Progenitor cell of endocrine pancreas (in vitro differentiated cells): ENCODE measurements at regions not wholly inside any gene's neighbourhood (a gene's known extent, or its start where the extent isn't known, plus 50 kb on each side); places are given as distances from the start of the nearest gene placed in this dataset.

Experiments
- DNase-seq: peaks from one replicate; pipeline ENCODE4 v3.0.0; 2021; ENCODE audit warnings: low spot score; ENCODE audit not compliant: unreplicated experiment
- H3K27ac Mint-ChIP-seq: 2 replicates; pipeline ENCODE4 v1.8.0; 2021; ENCODE audit warnings: mild to moderate bottlenecking, moderate library complexity, mixed read lengths
- H3K27me3 Mint-ChIP-seq: 2 replicates; pipeline ENCODE4 v1.8.0; 2021; ENCODE audit warnings: mixed read lengths
- H3K36me3 Mint-ChIP-seq: 2 replicates; pipeline ENCODE4 v1.8.0; 2022; ENCODE audit warnings: mixed read lengths; ENCODE audit not compliant: insufficient read depth
- H3K4me1 Mint-ChIP-seq: 2 replicates; pipeline ENCODE4 v1.8.0; 2021; ENCODE audit warnings: low read depth, mixed read lengths
- H3K4me3 Mint-ChIP-seq: 2 replicates; pipeline ENCODE4 v1.8.0; 2021; ENCODE audit warnings: low read depth, mild to moderate bottlenecking, moderate library complexity, mixed read lengths
- H3K9me3 Mint-ChIP-seq: 2 replicates; pipeline ENCODE4 v1.8.0; 2021; ENCODE audit warnings: low read depth, mixed read lengths
- TF ChIP-seq, protein P1 (sequence below): fragments of 200-600 bp; sonication (generic); IDR thresholded peaks from one replicate; pipeline ENCODE4 v1.5.0; 2021; ENCODE audit warnings: antibody characterized with exemption, mild to moderate bottlenecking; ENCODE audit not compliant: unreplicated experiment

DNA sequence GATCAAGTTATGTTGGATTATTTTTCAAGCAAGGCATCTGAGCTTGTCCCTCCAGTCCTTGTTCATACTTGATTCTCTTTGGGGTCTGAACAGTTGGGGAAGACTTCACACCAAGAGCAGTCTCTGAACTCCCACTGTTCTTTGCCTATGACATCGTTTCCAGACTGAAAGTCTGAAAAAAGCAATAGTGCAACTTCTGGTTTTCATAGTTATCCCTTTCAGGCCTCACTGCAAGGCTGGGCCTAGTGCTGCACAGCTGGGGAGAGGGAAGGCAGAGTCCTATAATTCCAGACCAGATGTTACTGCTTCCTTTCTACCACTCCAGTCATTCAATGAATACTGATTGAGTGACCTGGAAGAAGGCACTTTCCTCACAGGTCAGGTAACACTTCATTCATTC is 187.1 kb upstream of the CCND2 start:
- H3K4me3 Mint-ChIP-seq = no peak overlapping the region
- peaks cover 21% of the 10 kb centered on the region for H3K4me1 Mint-ChIP-seq
- H3K27ac Mint-ChIP-seq = no peak overlapping the region
- no peak for DNase-seq
- no peaks in the 10 kb centered on the region for H3K36me3 Mint-ChIP-seq
- peaks cover 5% of the 10 kb centered on the region for H3K27me3 Mint-ChIP-seq
- peaks cover 3% of the 10 kb centered on the region for H3K9me3 Mint-ChIP-seq
- TF ChIP-seq, protein P1, sequence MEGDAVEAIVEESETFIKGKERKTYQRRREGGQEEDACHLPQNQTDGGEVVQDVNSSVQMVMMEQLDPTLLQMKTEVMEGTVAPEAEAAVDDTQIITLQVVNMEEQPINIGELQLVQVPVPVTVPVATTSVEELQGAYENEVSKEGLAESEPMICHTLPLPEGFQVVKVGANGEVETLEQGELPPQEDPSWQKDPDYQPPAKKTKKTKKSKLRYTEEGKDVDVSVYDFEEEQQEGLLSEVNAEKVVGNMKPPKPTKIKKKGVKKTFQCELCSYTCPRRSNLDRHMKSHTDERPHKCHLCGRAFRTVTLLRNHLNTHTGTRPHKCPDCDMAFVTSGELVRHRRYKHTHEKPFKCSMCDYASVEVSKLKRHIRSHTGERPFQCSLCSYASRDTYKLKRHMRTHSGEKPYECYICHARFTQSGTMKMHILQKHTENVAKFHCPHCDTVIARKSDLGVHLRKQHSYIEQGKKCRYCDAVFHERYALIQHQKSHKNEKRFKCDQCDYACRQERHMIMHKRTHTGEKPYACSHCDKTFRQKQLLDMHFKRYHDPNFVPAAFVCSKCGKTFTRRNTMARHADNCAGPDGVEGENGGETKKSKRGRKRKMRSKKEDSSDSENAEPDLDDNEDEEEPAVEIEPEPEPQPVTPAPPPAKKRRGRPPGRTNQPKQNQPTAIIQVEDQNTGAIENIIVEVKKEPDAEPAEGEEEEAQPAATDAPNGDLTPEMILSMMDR = no peak

DNA sequence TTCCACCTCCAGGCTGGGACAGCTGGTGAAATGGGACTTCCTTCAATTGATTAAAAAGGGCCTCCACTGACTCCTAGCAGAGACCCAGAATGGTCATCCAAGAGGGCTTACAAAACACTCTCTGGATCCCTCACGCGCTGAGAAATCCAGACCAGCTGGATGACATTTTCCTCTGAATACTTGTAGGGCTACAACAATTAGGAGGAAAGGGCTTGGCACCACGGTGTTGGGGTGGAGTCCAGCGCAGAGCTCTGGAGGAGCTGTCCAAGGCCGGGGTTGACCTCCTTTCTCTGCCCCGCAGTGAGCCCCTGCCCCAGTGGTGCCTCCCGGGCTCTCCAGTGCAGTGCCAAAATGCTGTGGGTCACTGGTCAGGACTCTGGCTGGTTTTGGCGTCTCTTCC is 189.0 kb upstream of the CCND2 start:
- no peak for DNase-seq
- peaks cover 5% of the 10 kb centered on the region for H3K27me3 Mint-ChIP-seq
- H3K4me1 Mint-ChIP-seq = peaks cover 21% of the 10 kb centered on the region
- no peaks in the 10 kb centered on the region for H3K36me3 Mint-ChIP-seq
- TF ChIP-seq, protein P1 = no peak
- H3K27ac Mint-ChIP-seq = no peak overlapping the region
- no peak overlapping the region for H3K4me3 Mint-ChIP-seq
- H3K9me3 Mint-ChIP-seq = peaks cover 1% of the 10 kb centered on the region

GRCh38 chr12:4082809-4083403 is 190.7 kb upstream of the CCND2 start:
- TF ChIP-seq, protein P1 = no peak
- Mint-ChIP-seq H3K4me1 (peaks cover 21% of the 10 kb centered on the region), H3K36me3 (peaks cover 4% of the 10 kb centered on the region), H3K27me3 (peaks cover 3% of the 10 kb centered on the region), H3K27ac (peak overlapping the region; percentile 29), H3K9me3 (peaks cover 12% of the 10 kb centered on the region), H3K4me3 (no peak overlapping the region)
- no peak for DNase-seq

DNA sequence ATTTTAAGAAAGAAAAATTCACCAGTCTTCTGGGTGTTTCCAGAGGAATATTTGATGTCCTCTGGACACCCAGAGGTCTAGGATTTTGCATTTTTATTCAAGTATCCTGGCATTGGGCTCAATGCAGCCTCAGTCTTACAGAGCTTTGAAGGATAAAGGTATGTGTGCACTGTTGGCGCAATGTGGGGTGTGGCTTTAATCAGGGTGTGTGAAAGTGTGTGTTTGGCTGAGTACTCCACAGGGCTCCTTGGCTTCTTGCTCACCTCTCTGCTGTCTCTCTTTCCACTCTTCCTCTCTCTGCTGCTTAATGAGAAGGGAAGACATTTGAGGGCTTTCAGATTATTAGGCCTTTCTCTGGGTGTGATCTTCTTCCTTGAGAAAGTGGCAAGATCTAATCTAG is 193.3 kb upstream of the CCND2 start:
- TF ChIP-seq, protein P1 = no peak
- no peak overlapping the region for H3K27ac Mint-ChIP-seq
- DNase-seq = no peak
- no peak overlapping the region for H3K4me3 Mint-ChIP-seq
- peaks cover 25% of the 10 kb centered on the region for H3K9me3 Mint-ChIP-seq
- H3K4me1 Mint-ChIP-seq = peaks cover 19% of the 10 kb centered on the region
- H3K36me3 Mint-ChIP-seq = peaks cover 8% of the 10 kb centered on the region
- no peaks in the 10 kb centered on the region for H3K27me3 Mint-ChIP-seq

DNA sequence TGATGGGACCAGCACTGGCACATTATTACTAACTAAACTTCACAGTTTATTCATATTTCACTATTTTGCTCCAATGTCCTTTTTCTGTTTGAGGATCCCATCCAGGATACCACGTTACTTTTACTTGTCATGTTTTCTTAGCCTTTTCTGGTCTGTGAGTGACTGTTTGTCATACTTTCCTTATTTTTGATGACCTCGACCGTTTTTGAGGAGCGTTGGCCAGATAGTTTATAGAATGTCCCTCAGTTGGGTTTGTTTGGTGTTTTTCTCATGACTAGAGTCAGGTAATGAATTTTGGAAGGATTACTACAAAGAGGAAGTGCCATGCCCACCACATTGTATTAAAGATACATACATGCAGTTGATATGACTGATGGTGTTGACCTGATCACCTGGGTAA is 199.4 kb upstream of the CCND2 start:
- no peaks in the 10 kb centered on the region for H3K27me3 Mint-ChIP-seq
- no peak overlapping the region for H3K27ac Mint-ChIP-seq
- H3K9me3 Mint-ChIP-seq = peaks cover 32% of the 10 kb centered on the region
- H3K4me1 Mint-ChIP-seq = peaks cover 1% of the 10 kb centered on the region
- H3K4me3 Mint-ChIP-seq = no peak overlapping the region
- DNase-seq = no peak
- H3K36me3 Mint-ChIP-seq = peaks cover 7% of the 10 kb centered on the region
- TF ChIP-seq, protein P1 = no peak
